ENCODE measurements at regions not wholly inside any gene's neighbourhood (a gene's known extent, or its start where the extent isn't known, plus 50 kb on each side); places are given as distances from the start of the nearest gene placed in this dataset.

GRCh38 chr5:74386571-74387334 lies 253.8 kb downstream of the ENC1 start:
- CTCF ChIA-PET: no interaction called here
- intact Hi-C loops (cut with micrococcal nuclease; ENCODE audit: unreplicated experiment): loop anchor here (10.0 kb wide), 1 partner anchor 158 kb away; no protein-coding TSS in a partner anchor
- Histone ChIP-seq H3K4me1 (ENCODE audit: insufficient read depth, low read length, poor library complexity, severe bottlenecking) (peaks cover 40% of the 10 kb centered on the region), H3K9me3 (ENCODE audit: low read depth, low read length, poor library complexity, severe bottlenecking) (no peaks in the 10 kb centered on the region), H3K4me3 (ENCODE audit: low read depth, low read length, poor library complexity, severe bottlenecking) (no peak overlapping the region), H3K27ac (ENCODE audit: low read depth, low read length, poor library complexity, severe bottlenecking) (no peak overlapping the region), H3K27me3 (replicated peaks; ENCODE audit: insufficient read depth, low read depth, low read length, poor library complexity) (no peaks in the 10 kb centered on the region), H3K36me3 (ENCODE audit: insufficient read depth, low read length, poor library complexity, severe bottlenecking) (no peaks in the 10 kb centered on the region)
- POLR2A ChIA-PET (ENCODE audit: low non-redundant PET): interaction anchor here (0.5 kb wide), 1 partner anchor 244 kb away, joined by 4 read pairs; no protein-coding TSS in a partner anchor
- no TSS peak for BruUV-seq (replicated peaks)
- DNase-seq (ENCODE audit: low spot score): no peak
- no peak for TF ChIP-seq CTCF (conservative IDR thresholded peaks at IDR 0.05; ENCODE audit: low read depth, low read length)
- no peak for TF ChIP-seq EZH2 (IDR thresholded peaks at IDR 0.05; ENCODE audit: borderline replicate concordance, low read depth, low read length, poor library complexity, severe bottlenecking)

- ChIA-PET POLR2A (ENCODE audit: low non-redundant PET) (no interaction called here), CTCF (no interaction called here)
- DNase-seq (ENCODE audit: low spot score): peak; percentile 84
- Histone ChIP-seq H3K27me3 (replicated peaks; ENCODE audit: insufficient read depth, low read depth, low read length, poor library complexity) (no peaks in the 10 kb centered on the region), H3K4me1 (ENCODE audit: insufficient read depth, low read length, poor library complexity, severe bottlenecking) (peaks cover 40% of the 10 kb centered on the region), H3K9me3 (ENCODE audit: low read depth, low read length, poor library complexity, severe bottlenecking) (no peaks in the 10 kb centered on the region), H3K36me3 (ENCODE audit: insufficient read depth, low read length, poor library complexity, severe bottlenecking) (no peaks in the 10 kb centered on the region), H3K4me3 (ENCODE audit: low read depth, low read length, poor library complexity, severe bottlenecking) (no peak overlapping the region), H3K27ac (ENCODE audit: low read depth, low read length, poor library complexity, severe bottlenecking) (no peak overlapping the region)
- intact Hi-C loops (cut with micrococcal nuclease; ENCODE audit: unreplicated experiment): loop anchor here (10.0 kb wide), 1 partner anchor 160 kb away; no protein-coding TSS in a partner anchor
- BruUV-seq (replicated peaks): no TSS peak
- TF ChIP-seq EZH2 (IDR thresholded peaks at IDR 0.05; ENCODE audit: borderline replicate concordance, low read depth, low read length, poor library complexity, severe bottlenecking): no peak
- TF ChIP-seq CTCF (conservative IDR thresholded peaks at IDR 0.05; ENCODE audit: low read depth, low read length): no peak
Observed at GRCh38 chr5:74384851-74385250, 255.7 kb downstream of the ENC1 start.

GRCh38 chr5:74382987-74383593 lies 257.4 kb downstream of the ENC1 start:
- peaks cover 40% of the 10 kb centered on the region for H3K4me1 ChIP-seq (ENCODE audit: insufficient read depth, low read length, poor library complexity, severe bottlenecking)
- H3K27me3 ChIP-seq (replicated peaks; ENCODE audit: insufficient read depth, low read depth, low read length, poor library complexity): peaks cover 3% of the 10 kb centered on the region
- H3K9me3 ChIP-seq (ENCODE audit: low read depth, low read length, poor library complexity, severe bottlenecking): no peaks in the 10 kb centered on the region
- DNase-seq (ENCODE audit: low spot score): peak; percentile 52
- no peak overlapping the region for H3K4me3 ChIP-seq (ENCODE audit: low read depth, low read length, poor library complexity, severe bottlenecking)
- no peak for TF ChIP-seq EZH2 (IDR thresholded peaks at IDR 0.05; ENCODE audit: borderline replicate concordance, low read depth, low read length, poor library complexity, severe bottlenecking)
- TF ChIP-seq CTCF (conservative IDR thresholded peaks at IDR 0.05; ENCODE audit: low read depth, low read length): no peak
- H3K36me3 ChIP-seq (ENCODE audit: insufficient read depth, low read length, poor library complexity, severe bottlenecking): no peaks in the 10 kb centered on the region
- ChIA-PET CTCF (no interaction called here), POLR2A (ENCODE audit: low non-redundant PET) (no interaction called here)
- intact Hi-C loops (cut with micrococcal nuclease; ENCODE audit: unreplicated experiment): loop anchor here (10.0 kb wide), 1 partner anchor 162 kb away; no protein-coding TSS in a partner anchor
- no TSS peak for BruUV-seq (replicated peaks)
- H3K27ac ChIP-seq (ENCODE audit: low read depth, low read length, poor library complexity, severe bottlenecking): no peak overlapping the region
